HCT116 (cell line): ENCODE measurements at regions not wholly inside any gene's neighbourhood (a gene's known extent, or its start where the extent isn't known, plus 50 kb on each side); places are given as distances from the start of the nearest gene placed in this dataset.

Source experiments
- ATAC-seq: fragments of 200-7000 bp; cut with Tn5 transposase; 2 replicates; pipeline ENCODE4 v1.9.1; 2020; ENCODE audit warnings: mild to moderate bottlenecking, moderate library complexity
- BruUV-seq: library from RNA; stranded (reverse); fragments of 400-500 nt; replicated peaks from 2 replicates; lab custom pipeline; 2021; lab: Mats Ljungman, UMichigan
- CTCF ChIA-PET: fragments of 300-600 bp; sonication (Branson Sonifier 250); formaldehyde crosslinking; loops from one replicate; lab custom pipeline; 2021; ENCODE audit warnings: antibody characterized with exemption; lab: Charles Lee
- POLR2A ChIA-PET: fragments of 300-600, 350-600 bp; sonication (Branson Sonifier 250); formaldehyde crosslinking; loops from one replicate; lab custom pipeline; 2021; ENCODE audit warnings: antibody characterized with exemption; lab: Charles Lee
- RAD21 ChIA-PET, 2 experiments: fragments of 300-600 bp; sonication (Branson Sonifier 250); formaldehyde crosslinking; loops; one replicate each; lab custom pipeline; 2023; ENCODE audit warnings: low total read pairs in 2 of 2; ENCODE audit not compliant: uncharacterized antibody in 2 of 2, unreplicated experiment in 2 of 2, low non-redundant PET in 1 of 2; lab: Charles Lee
- DNase-seq: peaks from one replicate; pipeline ENCODE4 v3.0.0-alpha.2; 2010; ENCODE audit warnings: low read depth, low spot score
- H2AFZ ChIP-seq: fragments of 200-600 bp; shearing (Covaris generic), sonication (generic); 2 replicates; pipeline ENCODE4 v1.6.1; 2017; ENCODE audit warnings: low read depth, mixed run types, mixed read lengths, antibody characterized with exemption, low read length; ENCODE audit not compliant: poor library complexity, severe bottlenecking
- H3K27ac ChIP-seq: 2 replicates; pipeline ENCODE4 v1.5.1; 2012; ENCODE audit warnings: low read depth, low read length
- H3K27me3 ChIP-seq: fragments of 200-600 bp; sonication (generic); 2 replicates; pipeline ENCODE4 v1.6.1; 2016; ENCODE audit warnings: mixed run types, low read length, mixed read lengths; ENCODE audit not compliant: insufficient read depth
- H3K36me3 ChIP-seq, 2 experiments: fragments of 200-500 bp in 1 of 2; fragments of 200-600 bp in 1 of 2; sonication (Bioruptor generic) in 1 of 2; sonication (generic) in 1 of 2; 2 replicates each; pipeline versions ENCODE4 v1.5.1 to v1.6.1; 2014 to 2016; ENCODE audit warnings: low read length in 2 of 2, inconsistent platforms in 1 of 2, mixed read lengths in 1 of 2, mixed run types in 1 of 2; ENCODE audit not compliant: insufficient read depth in 2 of 2, control insufficient read depth in 1 of 2
- H3K4me1 ChIP-seq, 2 experiments: fragments of 200-600 bp in 1 of 2; sonication (generic) in 1 of 2; 2 replicates each; pipeline versions ENCODE4 v1.5.1 to v1.6.1; 2012 to 2017; ENCODE audit warnings: low read length in 2 of 2, inconsistent platforms in 1 of 2, mild to moderate bottlenecking in 1 of 2, mixed read lengths in 1 of 2, mixed run types in 1 of 2, moderate library complexity in 1 of 2; ENCODE audit not compliant: insufficient read depth in 2 of 2, control insufficient read depth in 1 of 2
- H3K4me2 ChIP-seq: fragments of 200-600 bp; sonication (generic); 2 replicates; pipeline ENCODE4 v1.6.1; 2017; ENCODE audit warnings: mixed run types, low read length, mixed read lengths
- H3K4me3 ChIP-seq, 2 experiments: fragments of 200-600 bp in 1 of 2; sonication (generic) in 1 of 2; replicated peaks in 1 of 2; 2 replicates each; pipeline ENCODE4 v1.5.1; 2011 to 2016; ENCODE audit warnings: low read length in 2 of 2, control low read depth in 1 of 2, low read depth in 1 of 2, mild to moderate bottlenecking in 1 of 2, mixed read lengths in 1 of 2, mixed run types in 1 of 2
- H3K79me2 ChIP-seq: fragments of 200-600 bp; sonication (generic); 2 replicates; pipeline ENCODE4 v1.6.1; 2017; ENCODE audit warnings: mild to moderate bottlenecking, mixed run types, low read length, moderate library complexity, mixed read lengths; ENCODE audit not compliant: insufficient read depth
- H3K9ac ChIP-seq: fragments of 200-600 bp; sonication (generic); 2 replicates; pipeline ENCODE4 v1.6.1; 2016; ENCODE audit warnings: low read length, mixed read lengths
- H3K9me2 ChIP-seq: fragments of 200-600 bp; sonication (generic), shearing (Covaris generic); 2 replicates; pipeline ENCODE4 v1.6.1; 2017; ENCODE audit warnings: mixed run types, mild to moderate bottlenecking, moderate library complexity; ENCODE audit not compliant: insufficient read depth
- H3K9me3 ChIP-seq, 2 experiments: fragments of 200-500 bp in 1 of 2; fragments of 200-600 bp in 1 of 2; sonication (Bioruptor generic) in 1 of 2; sonication (generic) in 1 of 2; 2 replicates each; pipeline ENCODE4 v1.6.1; 2014 to 2017; ENCODE audit warnings: low read length in 2 of 2, mixed read lengths in 2 of 2, inconsistent platforms in 1 of 2, low read depth in 1 of 2, mild to moderate bottlenecking in 1 of 2, mixed run types in 1 of 2, moderate library complexity in 1 of 2; ENCODE audit not compliant: control insufficient read depth in 1 of 2, insufficient read depth in 1 of 2
- H4K20me1 ChIP-seq: fragments of 200-600 bp; sonication (generic), shearing (Covaris generic); 2 replicates; pipeline ENCODE4 v1.6.1; 2017; ENCODE audit warnings: mixed run types, mild to moderate bottlenecking, moderate library complexity; ENCODE audit not compliant: insufficient read depth
- ATF3 ChIP-seq: IDR thresholded peaks from 2 replicates; pipeline ENCODE4 v1.6.1; 2012
- CEBPB ChIP-seq: IDR thresholded peaks from 2 replicates; pipeline ENCODE4 v1.6.1; 2012; ENCODE audit warnings: low read depth
- EGR1 ChIP-seq: IDR thresholded peaks from 2 replicates; pipeline ENCODE4 v1.6.1; 2012; ENCODE audit warnings: low read depth
- ELF1 ChIP-seq: IDR thresholded peaks from 2 replicates; pipeline ENCODE4 v1.6.1; 2012; ENCODE audit warnings: low read depth, borderline replicate concordance
- JUND ChIP-seq: IDR thresholded peaks from 2 replicates; pipeline ENCODE4 v1.6.1; 2012
- MAX ChIP-seq: IDR thresholded peaks from 2 replicates; pipeline ENCODE4 v1.6.1; 2012
- POLR2A ChIP-seq: IDR thresholded peaks from 2 replicates; pipeline ENCODE4 v1.7.0; 2011; ENCODE audit warnings: borderline replicate concordance; ENCODE audit not compliant: insufficient read depth, insufficient read length; ENCODE audit errors: extremely low read depth
- POLR2AphosphoS5 ChIP-seq: IDR thresholded peaks from 2 replicates; pipeline ENCODE4 v1.6.1; 2011; ENCODE audit warnings: mild to moderate bottlenecking, low read depth, low read length, moderate library complexity
- REST ChIP-seq: IDR thresholded peaks from 2 replicates; pipeline ENCODE4 v1.6.1; 2012; ENCODE audit warnings: low read depth
- SIN3A ChIP-seq: IDR thresholded peaks from 2 replicates; pipeline ENCODE4 v1.6.1; 2012; ENCODE audit warnings: low read depth
- SP1 ChIP-seq: IDR thresholded peaks from 2 replicates; pipeline ENCODE4 v1.6.1; 2012; ENCODE audit warnings: low read depth
- TCF7L2 ChIP-seq: IDR thresholded peaks from 2 replicates; pipeline ENCODE4 v1.7.0; 2011; ENCODE audit warnings: borderline replicate concordance, inconsistent platforms; ENCODE audit not compliant: insufficient read depth, insufficient read length; ENCODE audit errors: extremely low read depth
- YY1 ChIP-seq: IDR thresholded peaks from 2 replicates; pipeline ENCODE4 v1.6.1; 2011; ENCODE audit warnings: low read length, low read depth, moderate library complexity, mild to moderate bottlenecking; ENCODE audit not compliant: insufficient replicate concordance; ENCODE audit errors: extremely low read depth
- ZFX ChIP-seq: fragments of 450-650 bp; IDR thresholded peaks from 2 replicates; pipeline ENCODE4 v1.6.1; 2017
- ZNF274 ChIP-seq: fragments of 200-500 bp; sonication (Bioruptor generic); IDR thresholded peaks from 2 replicates; pipeline ENCODE4 v1.6.1; 2014; ENCODE audit warnings: mild to moderate bottlenecking, low read depth, low read length, inconsistent platforms
- intact Hi-C: fragments of 100-400 bp; cut with micrococcal nuclease; formaldehyde crosslinking; loops from 2 replicates; pipeline ENCODE4 v1.10.0; 2022

- BruUV-seq, result no TSS peak
- RAD21 ChIA-PET, result no interaction called here
- no peaks in the 10 kb centered on the region for H3K9me3 ChIP-seq
- no peaks in the 10 kb centered on the region for H3K9me2 ChIP-seq
- no peak overlapping the region for H3K9ac ChIP-seq
- intact Hi-C loops, result no loop called here
- no peaks in the 10 kb centered on the region for H3K79me2 ChIP-seq
- DNase-seq, result no peak
- H3K27me3 ChIP-seq, result no peaks in the 10 kb centered on the region
- no peak overlapping the region for H3K27ac ChIP-seq
- no peak overlapping the region for H3K4me3 ChIP-seq
- H2AFZ ChIP-seq, result no peak overlapping the region
- no peaks in the 10 kb centered on the region for H3K4me1 ChIP-seq
- no peaks in the 10 kb centered on the region for H3K36me3 ChIP-seq
- H3K4me2 ChIP-seq, result no peak overlapping the region
- ATAC-seq, result no peak
- CTCF ChIA-PET, result no interaction called here
- H4K20me1 ChIP-seq, result no peaks in the 10 kb centered on the region
- POLR2A ChIA-PET, result no interaction called here
- no peak for TF ChIP-seq CEBPB
- TF ChIP-seq POLR2A, result no peak
- no peak for TF ChIP-seq ELF1
- no peak for TF ChIP-seq POLR2AphosphoS5
- no peak for TF ChIP-seq EGR1
- no peak for TF ChIP-seq SP1
- TF ChIP-seq SIN3A, result no peak
- no peak for TF ChIP-seq REST
- no peak for TF ChIP-seq MAX
- no peak for TF ChIP-seq JUND
- TF ChIP-seq ZNF274, result no peak
- TF ChIP-seq TCF7L2, result no peak
- TF ChIP-seq ZFX, result no peak
- TF ChIP-seq ATF3, result no peak
- no peak for TF ChIP-seq YY1
- TF ChIP-seq, all 23 proteins: peak for 0
Observed at GRCh38 chr1:199811163-199811562, 216.3 kb upstream of the NR5A2 start.
